ENCODE measurements at regions not wholly inside any gene's neighbourhood (a gene's known extent, or its start where the extent isn't known, plus 50 kb on each side); places are given as distances from the start of the nearest gene placed in this dataset.

GRCh38 chr2:191740016-191740419 is 62.1 kb downstream of the NABP1 start (continued):
- TF ChIP-seq MLLT1 (IDR thresholded peaks at IDR 0.05): peak; percentile 35; the same call in 1 of the 2 replicates

GRCh38 chr2:191740759-191741158 is 62.8 kb downstream of the NABP1 start:
- ChIA-PET RAD21 (ENCODE audit: unreplicated experiment) (interaction anchor here (1.5 to 2.0 kb wide), 2 partner anchors 18 to 123 kb away, joined by 3 to 6 read pairs; no protein-coding TSS in a partner anchor), CTCF (interaction anchor here (0.7 to 1.5 kb wide), 2 partner anchors 11 to 18 kb away, joined by 3 to 7 read pairs; no protein-coding TSS in a partner anchor), POLR2A (interaction anchor here (0.8 kb wide), 1 partner anchor 134 kb away, joined by 3 read pairs; no protein-coding TSS in a partner anchor), SMC1A (ENCODE audit: uncharacterized antibody, unreplicated experiment) (interaction anchor here (0.5 to 1.7 kb wide), 3 partner anchors 17 to 1294 kb away, joined by 3 to 8 read pairs (median 4); no protein-coding TSS in a partner anchor)
- Histone ChIP-seq H3K4me2 (ENCODE audit: control insufficient read depth, insufficient read depth) (no peak overlapping the region), H3K4me1 (ENCODE audit: control insufficient read depth, insufficient read depth, low read length) (peaks cover 4% of the 10 kb centered on the region; the same call in 1 of the 2 replicates), H4K20me1 (ENCODE audit: control insufficient read depth, insufficient read depth) (no peaks in the 10 kb centered on the region), H3K9me3 (replicated peaks; ENCODE audit: control insufficient read depth, insufficient read depth, low read length) (no peaks in the 10 kb centered on the region), H3K27ac (ENCODE audit: control insufficient read depth, insufficient read depth) (no peak overlapping the region), H3K36me3 (ENCODE audit: control insufficient read depth in 2 of 2, insufficient read depth in 2 of 2, low read length in 1 of 2) (no peaks in the 10 kb centered on the region), H3K4me3 (no peak overlapping the region), H3K27me3 (replicated peaks in 1 of 2; ENCODE audit: control insufficient read depth in 2 of 2, insufficient read depth in 2 of 2, low read length in 1 of 2) (no peaks in the 10 kb centered on the region), H2AFZ (ENCODE audit: control insufficient read depth, low read depth, low read length) (no peak overlapping the region), H3K9ac (ENCODE audit: control insufficient read depth, insufficient read depth, low read length) (no peak overlapping the region), H3K79me2 (ENCODE audit: control insufficient read depth, insufficient read depth, low read length) (no peaks in the 10 kb centered on the region)
- WGBS (ENCODE audit: insufficient coverage, insufficient replicate concordance, low lambda C conversion rate, missing lambda C conversion rate): no CpG with 5 or more reads among the region's 3 CpGs
- intact Hi-C loops (cut with micrococcal nuclease; ENCODE audit: unreplicated experiment) (no loop called here), in situ Hi-C loops (cut with MboI) (no loop called here)
- ATAC-seq: no peak
- DNase-seq (ENCODE audit: low read depth, low spot score): no peak
- FAIRE-seq: no peak
- BruUV-seq (replicated peaks): no TSS peak
- no peak for TF ChIP-seq SKIL (IDR thresholded peaks at IDR 0.05; ENCODE audit: low read depth, poor library complexity, severe bottlenecking)
- no peak for TF ChIP-seq CEBPZ (IDR thresholded peaks at IDR 0.05; ENCODE audit: low read depth, low read length)
- no peak for TF ChIP-seq KLF5 (IDR thresholded peaks at IDR 0.05; ENCODE audit: partially characterized antibody)
- no peak for TF ChIP-seq NBN (IDR thresholded peaks at IDR 0.05)
- no peak for TF ChIP-seq POLR2AphosphoS5 (IDR thresholded peaks at IDR 0.05; ENCODE audit: low read length)
- no peak for TF ChIP-seq CHD1 (IDR thresholded peaks at IDR 0.05; ENCODE audit: low read depth, low read length)
- no peak for TF ChIP-seq SMAD5 (IDR thresholded peaks at IDR 0.05; ENCODE audit: low read depth)
- no peak for TF ChIP-seq PKNOX1 (IDR thresholded peaks at IDR 0.05)
- TF ChIP-seq RELA (IDR thresholded peaks at IDR 0.05; ENCODE audit: borderline replicate concordance, partially characterized antibody): no peak
- no peak for TF ChIP-seq RAD21 (IDR thresholded peaks at IDR 0.05; ENCODE audit: insufficient read depth, low read depth, low read length)
- TF ChIP-seq TCF3 (IDR thresholded peaks at IDR 0.05; ENCODE audit: borderline replicate concordance, insufficient read depth, low read depth, low read length): no peak
- no peak for TF ChIP-seq NFYA (IDR thresholded peaks at IDR 0.05; ENCODE audit: borderline replicate concordance, low read depth, low read length)
- no peak for TF ChIP-seq JUND (IDR thresholded peaks at IDR 0.05; ENCODE audit: low read depth, low read length)
- no peak for TF ChIP-seq ZSCAN29 (IDR thresholded peaks at IDR 0.05)
- TF ChIP-seq SUZ12 (IDR thresholded peaks at IDR 0.05; ENCODE audit: unreplicated experiment): no peak
